Uterus (tissue), 3 donors: ENCODE measurements at regions not wholly inside any gene's neighbourhood (a gene's known extent, or its start where the extent isn't known, plus 50 kb on each side); places are given as distances from the start of the nearest gene placed in this dataset.

Experiments used
- DNase-seq, 2 donors: peaks; one replicate each; pipeline ENCODE4 v3.0.0-alpha.2; 2019 to 2020
- H3K27ac ChIP-seq, 2 donors: fragments of 200-600 bp; sonication (generic); 1 replicate in 1 of 2; 2 replicates in 1 of 2; pipeline ENCODE4 v1.5.1; 2016 to 2018
- H3K27me3 ChIP-seq, 2 donors: fragments of 200-600 bp; sonication (generic); one replicate each; pipeline ENCODE4 v1.5.1; 2018 to 2019; ENCODE audit warnings: control low read depth in 1 of 2
- H3K36me3 ChIP-seq, 2 donors: fragments of 200-600 bp; sonication (generic); one replicate each; pipeline ENCODE4 v1.5.1; 2019; ENCODE audit warnings: control low read depth in 1 of 2
- H3K4me1 ChIP-seq, 2 donors: fragments of 200-600 bp; sonication (generic); one replicate each; pipeline ENCODE4 v1.5.1; 2018 to 2019; ENCODE audit warnings: control low read depth in 1 of 2
- H3K4me3 ChIP-seq, 2 donors: fragments of 200-600 bp; sonication (generic); 1 replicate in 1 of 2; 2 replicates in 1 of 2; pipeline ENCODE4 v1.5.1; 2018 to 2019; ENCODE audit warnings: mild to moderate bottlenecking in 1 of 2
- H3K9me3 ChIP-seq, 2 donors: fragments of 200-600 bp; sonication (generic); one replicate each; pipeline ENCODE4 v1.5.1; 2019; ENCODE audit warnings: control low read depth in 1 of 2
- CTCF ChIP-seq, 4 experiments: fragments of 200-600 bp in 2 of 4; fragments of 450-650 bp in 2 of 4; sonication (generic) in 2 of 4; IDR thresholded peaks; one replicate each; pipeline ENCODE4 v1.5.1; 2016 to 2019; ENCODE audit warnings: antibody characterized with exemption in 4 of 4, mild to moderate bottlenecking in 2 of 4, moderate library complexity in 1 of 4
- POLR2A ChIP-seq, 2 donors: fragments of 450-650 bp; IDR thresholded peaks; one replicate each; pipeline ENCODE4 v1.6.1; 2016; ENCODE audit warnings: antibody characterized with exemption in 2 of 2, mild to moderate bottlenecking in 1 of 2, moderate library complexity in 1 of 2
- intact Hi-C: fragments of 100-400 bp; cut with DNase I; formaldehyde crosslinking; loops from one replicate; pipeline ENCODE4 v1.15.1; 2023; ENCODE audit warnings: low total_unique reads
- donor health status: DM: yes; HTN: yes; CAD: no.

- no peaks in the 10 kb centered on the region for H3K9me3 ChIP-seq
- no peak overlapping the region for H3K27ac ChIP-seq
- no peaks in the 10 kb centered on the region for H3K4me1 ChIP-seq
- intact Hi-C loops = no loop called here
- DNase-seq = no peak
- H3K4me3 ChIP-seq = no peak overlapping the region
- no peaks in the 10 kb centered on the region for H3K27me3 ChIP-seq
- no peaks in the 10 kb centered on the region for H3K36me3 ChIP-seq
- TF ChIP-seq POLR2A (IDR thresholded peaks at IDR 0.05) = no peak
- TF ChIP-seq CTCF (IDR thresholded peaks at IDR 0.05) = no peak
Observed at GRCh38 chr12:61687407-61687806, 572.8 kb upstream of the USP15 start.

GRCh38 chr12:61694214-61694613, 566.0 kb upstream of the USP15 start:
- Histone ChIP-seq H3K36me3 (no peaks in the 10 kb centered on the region), H3K4me3 (no peak overlapping the region), H3K27me3 (no peaks in the 10 kb centered on the region), H3K9me3 (peaks cover 0 to 9% of the 10 kb centered on the region in 2 donors), H3K4me1 (no peaks in the 10 kb centered on the region), H3K27ac (no peak overlapping the region)
- no peak for DNase-seq
- TF ChIP-seq CTCF (IDR thresholded peaks at IDR 0.05) = no peak
- TF ChIP-seq POLR2A (IDR thresholded peaks at IDR 0.05) = no peak
- intact Hi-C loops = no loop called here

- peaks cover 0 to 9% of the 10 kb centered on the region in 2 donors for H3K9me3 ChIP-seq
- TF ChIP-seq POLR2A (IDR thresholded peaks at IDR 0.05) = no peak
- TF ChIP-seq CTCF (IDR thresholded peaks at IDR 0.05) = no peak
- intact Hi-C loops = no loop called here
- no peak overlapping the region for H3K4me3 ChIP-seq
- no peak overlapping the region for H3K27ac ChIP-seq
- H3K27me3 ChIP-seq = no peaks in the 10 kb centered on the region
- H3K4me1 ChIP-seq = no peaks in the 10 kb centered on the region
- DNase-seq = no peak
- no peaks in the 10 kb centered on the region for H3K36me3 ChIP-seq
Observed at GRCh38 chr12:61701471-61701870, 558.7 kb upstream of the USP15 start.

- Histone ChIP-seq H3K9me3 (no peaks in the 10 kb centered on the region), H3K4me1 (no peaks in the 10 kb centered on the region), H3K4me3 (no peak overlapping the region), H3K27ac (no peak overlapping the region), H3K36me3 (no peaks in the 10 kb centered on the region), H3K27me3 (no peaks in the 10 kb centered on the region)
- DNase-seq = no peak
- intact Hi-C loops = no loop called here
- TF ChIP-seq CTCF (IDR thresholded peaks at IDR 0.05) = no peak
- no peak for TF ChIP-seq POLR2A (IDR thresholded peaks at IDR 0.05)
Observed at GRCh38 chr12:61706783-61707182, 553.4 kb upstream of the USP15 start.

GRCh38 chr12:61713121-61713520, 547.1 kb upstream of the USP15 start:
- H3K36me3 ChIP-seq = no peaks in the 10 kb centered on the region
- H3K4me3 ChIP-seq = no peak overlapping the region
- intact Hi-C loops = no loop called here
- no peak overlapping the region for H3K27ac ChIP-seq
- TF ChIP-seq CTCF (IDR thresholded peaks at IDR 0.05) (no peak), POLR2A (IDR thresholded peaks at IDR 0.05) (no peak)
- H3K4me1 ChIP-seq = no peaks in the 10 kb centered on the region
- no peaks in the 10 kb centered on the region for H3K27me3 ChIP-seq
- H3K9me3 ChIP-seq = no peaks in the 10 kb centered on the region
- DNase-seq = no peak
